HuH-7 (cell line): ENCODE measurements at regions not wholly inside any gene's neighbourhood (a gene's known extent, or its start where the extent isn't known, plus 50 kb on each side); places are given as distances from the start of the nearest gene placed in this dataset.
"Not testable (repeated sequence)": the region's sequence is repeated elsewhere in the genome, so short reads cannot be mapped to it uniquely, and the experiment has no call there.

Experiments
- DNase-seq: peaks from one replicate; pipeline ENCODE4 v3.0.0; 2011; ENCODE audit warnings: low spot score

GRCh38 chr3:83251490-83251889, 1490.0 kb upstream of the GBE1 start:
- DNase-seq, result no peak

- no peak for DNase-seq
These were observed 1489.2 kb upstream of the GBE1 start for GRCh38 chr3:83250613-83251012.

- no peak for DNase-seq
These were observed 1487.0 kb upstream of the GBE1 start for GRCh38 chr3:83248454-83248853.

- no peak for DNase-seq
These were observed 1473.9 kb upstream of the GBE1 start for GRCh38 chr3:83235180-83235814.

DNA sequence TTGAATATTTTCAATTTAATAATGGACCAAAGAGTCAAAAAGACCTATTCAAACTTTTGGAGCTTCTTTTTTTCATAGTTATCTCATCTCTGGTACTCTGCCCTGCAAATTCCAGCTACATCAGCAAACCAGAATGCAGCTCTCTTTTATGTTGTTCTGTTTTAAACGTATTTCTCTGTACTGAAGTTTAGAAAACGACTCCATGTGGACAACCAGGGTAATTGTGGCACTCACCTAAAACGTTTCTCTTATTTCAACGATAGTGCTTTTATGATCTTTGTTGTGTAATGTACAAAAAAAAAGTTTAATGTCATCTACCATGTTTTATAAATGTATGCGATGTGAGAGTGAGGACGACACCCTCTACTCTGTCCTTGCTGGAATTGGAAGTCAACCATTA, 1472.3 kb upstream of the GBE1 start:
- DNase-seq, result no peak

GRCh38 chr3:83230841-83231240, 1469.4 kb upstream of the GBE1 start:
- no peak for DNase-seq

DNA sequence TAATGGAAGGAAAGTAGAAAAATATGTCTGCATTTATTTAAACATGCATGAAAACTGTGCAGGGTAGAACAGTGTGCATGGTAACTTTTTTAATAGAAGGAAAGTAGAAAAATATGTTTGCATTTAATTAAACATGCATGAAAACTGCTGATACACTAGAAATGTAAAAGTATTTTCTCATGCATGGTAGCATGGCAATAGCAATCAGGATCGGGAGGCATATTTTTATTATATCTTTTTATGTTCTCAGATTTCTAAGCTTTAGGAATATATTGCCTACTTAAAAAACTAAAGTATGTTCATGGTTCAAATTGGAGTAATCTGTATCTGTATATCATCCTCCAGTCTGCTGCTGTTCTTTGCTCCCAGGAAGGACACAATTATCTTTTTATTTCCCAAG, 1468.9 kb upstream of the GBE1 start:
- DNase-seq, result no peak

GRCh38 chr3:83226751-83227150, 1465.3 kb upstream of the GBE1 start:
- no peak for DNase-seq

DNA sequence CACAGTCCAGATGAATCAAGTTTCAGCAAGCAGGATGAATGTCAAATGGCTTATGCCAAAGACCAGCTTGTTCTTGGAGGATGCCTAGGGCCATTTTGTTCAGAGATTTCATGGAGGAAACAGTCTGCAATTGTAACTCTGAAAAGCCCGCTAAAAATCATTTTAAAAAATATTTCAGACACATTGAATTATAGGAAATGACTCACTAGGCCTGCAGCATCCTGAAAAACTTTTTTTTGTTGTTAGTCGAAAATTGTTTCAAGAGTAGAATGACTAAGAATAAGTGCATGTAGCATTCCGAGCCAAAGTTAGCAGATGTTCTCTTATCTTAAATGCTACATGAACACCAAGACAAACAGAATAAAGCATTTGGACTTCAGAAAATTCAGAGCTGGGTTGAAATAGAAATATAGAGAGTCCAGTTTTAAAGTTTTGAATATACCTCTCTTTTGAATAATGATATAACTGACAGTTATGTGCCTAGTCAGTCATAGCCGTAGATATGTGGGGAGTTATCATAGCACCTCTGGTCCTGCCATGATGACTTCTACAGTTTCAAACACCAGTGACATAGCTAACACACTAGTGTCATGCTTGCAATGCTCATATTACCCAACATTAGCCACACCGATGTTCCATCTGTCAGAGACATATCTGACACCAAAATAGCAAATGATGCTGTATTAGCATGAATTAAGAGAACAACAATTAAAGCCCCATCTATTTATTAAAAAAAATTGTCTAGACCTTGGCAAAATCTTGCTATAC, 1462.8 kb upstream of the GBE1 start:
- no peak for DNase-seq

DNA sequence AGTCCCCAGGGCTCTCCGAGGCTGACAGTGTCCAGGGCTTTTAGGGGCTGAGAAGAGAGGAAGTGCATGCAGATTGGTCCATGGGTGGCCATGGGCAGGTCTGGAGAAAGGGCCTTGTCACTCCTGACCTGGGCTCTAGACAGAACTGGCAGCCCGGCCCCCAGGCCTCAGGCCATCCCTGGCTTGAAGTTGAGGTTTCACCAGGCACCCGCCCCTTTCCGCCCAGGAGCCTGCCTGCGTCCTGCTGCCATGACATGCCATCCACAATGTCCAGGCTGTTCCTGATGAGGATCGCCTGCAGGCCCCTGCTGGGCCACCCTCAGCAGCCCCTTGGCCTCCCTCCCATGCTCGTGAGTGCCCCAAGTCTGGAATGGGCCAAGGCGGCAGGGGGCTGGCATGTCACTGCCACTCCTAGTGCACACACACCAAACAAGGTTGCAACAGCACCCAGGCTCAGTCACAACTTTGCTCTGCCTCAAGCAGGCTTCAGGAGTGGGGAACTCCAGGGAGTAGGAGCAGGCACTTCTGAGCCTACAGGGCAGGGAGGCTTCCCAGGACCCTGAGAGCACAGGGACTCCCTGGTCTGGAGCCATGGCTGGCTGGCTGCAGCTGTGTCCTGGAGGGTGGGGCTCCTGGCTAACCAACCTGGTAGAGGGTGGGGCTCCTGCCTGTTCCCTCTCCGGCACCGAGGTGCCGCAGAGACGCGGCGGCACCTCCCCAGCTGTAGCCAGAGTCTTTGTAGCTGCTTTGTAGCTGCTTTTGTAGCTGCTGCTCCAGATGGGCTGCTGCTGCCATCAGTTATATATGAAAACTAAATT, 1457.1 kb upstream of the GBE1 start:
- no peak for DNase-seq

DNA sequence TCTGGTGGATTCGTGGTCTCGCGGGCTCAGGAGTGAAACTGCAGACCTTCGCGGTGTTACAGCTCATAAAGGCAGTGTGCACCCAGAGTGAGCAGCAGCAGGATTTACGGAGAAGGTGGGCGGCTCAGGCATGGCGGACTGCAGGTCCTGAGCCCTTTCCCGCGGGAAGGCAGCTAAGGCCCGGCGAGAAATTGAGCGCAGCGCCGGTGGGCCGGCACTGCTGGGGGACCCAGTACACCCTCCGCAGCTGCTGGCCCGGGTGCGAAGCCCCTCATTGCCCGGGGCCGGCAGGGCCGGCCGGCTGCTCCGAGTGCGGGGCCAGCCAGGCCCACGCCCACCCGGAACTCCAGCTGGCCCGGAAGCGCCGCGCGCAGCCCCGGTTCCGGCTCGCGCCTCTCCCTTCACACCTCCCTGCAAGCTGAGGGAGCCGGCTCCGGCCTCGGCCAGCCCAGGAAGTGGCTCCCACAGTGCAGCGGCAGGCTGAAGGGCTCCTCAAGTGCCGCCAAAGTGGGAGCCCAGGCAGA, 1456.2 kb upstream of the GBE1 start:
- DNase-seq, result not testable (repeated sequence)

DNA sequence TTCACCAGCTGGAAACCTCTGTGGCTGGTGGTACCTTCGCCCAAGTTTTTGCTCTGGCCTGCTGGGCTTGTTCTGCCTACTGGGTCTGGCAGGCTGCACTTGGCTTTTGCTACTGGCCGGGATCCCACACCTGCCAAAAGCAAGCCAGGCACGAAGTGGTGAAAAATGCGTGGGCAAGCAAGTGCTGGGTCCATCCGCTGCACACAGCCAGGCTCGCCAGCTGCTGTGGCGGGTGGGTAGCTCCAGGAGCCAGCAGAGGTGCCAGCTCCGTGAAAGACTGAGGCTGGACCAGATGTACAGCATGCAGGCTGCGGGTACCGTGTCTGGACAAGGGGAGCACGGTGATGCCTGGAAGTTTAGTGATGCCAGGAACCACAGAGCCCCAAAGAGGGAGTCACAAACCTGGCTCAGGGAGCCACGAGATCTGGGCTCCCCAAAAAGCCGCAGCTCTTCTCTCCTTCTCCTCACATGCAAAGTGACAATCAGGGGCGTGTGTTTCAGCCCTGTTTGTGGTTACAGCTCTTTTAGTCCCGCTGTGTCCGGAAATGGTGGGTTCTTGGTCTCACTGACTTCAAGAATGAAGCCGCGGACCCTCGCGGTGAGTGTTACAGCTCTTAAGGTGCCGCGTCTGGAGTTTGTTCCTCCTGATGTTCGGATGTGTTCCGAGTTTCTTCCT, 1455.6 kb upstream of the GBE1 start:
- no peak for DNase-seq

- DNase-seq, result no peak
These were observed 1433.8 kb upstream of the GBE1 start for GRCh38 chr3:83195243-83195642.

DNA sequence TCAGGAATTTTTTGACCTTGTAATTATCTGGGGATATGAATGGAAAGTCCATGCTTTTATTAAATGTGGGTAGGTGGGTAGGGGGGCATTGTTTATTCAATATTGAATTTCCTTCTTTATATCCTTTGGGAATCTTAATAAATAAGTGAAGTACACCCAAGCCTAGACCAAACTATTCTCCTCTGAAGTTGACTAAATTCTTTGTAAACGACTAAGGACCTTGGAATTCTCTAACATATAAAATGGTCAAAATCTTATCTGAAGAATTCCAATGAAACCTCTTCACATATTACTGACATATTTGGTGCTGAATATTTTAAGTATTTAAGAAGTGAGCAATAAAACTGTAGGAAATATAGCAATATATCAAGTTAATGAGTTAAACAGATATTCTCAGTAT, 1432.1 kb upstream of the GBE1 start:
- no peak for DNase-seq

DNA sequence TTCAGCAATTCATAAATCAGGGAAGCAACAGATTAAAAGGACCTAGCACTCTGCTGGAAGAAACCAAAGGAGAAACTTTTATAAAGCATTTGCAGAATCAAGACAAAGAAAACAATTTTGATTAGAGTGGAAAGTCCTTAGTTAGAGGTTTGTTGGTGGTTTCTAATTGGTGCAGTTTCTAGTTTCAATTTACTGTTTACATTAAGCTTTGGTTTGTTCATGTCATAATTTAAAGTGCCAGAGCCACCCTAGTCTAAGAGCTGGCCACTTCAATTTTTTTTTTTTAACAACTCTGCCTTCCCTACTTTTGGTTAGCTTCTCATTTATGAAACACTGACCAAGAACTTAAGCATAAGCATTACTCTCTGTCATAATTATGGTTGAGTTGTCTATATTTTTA, 1428.2 kb upstream of the GBE1 start:
- DNase-seq, result no peak

DNA sequence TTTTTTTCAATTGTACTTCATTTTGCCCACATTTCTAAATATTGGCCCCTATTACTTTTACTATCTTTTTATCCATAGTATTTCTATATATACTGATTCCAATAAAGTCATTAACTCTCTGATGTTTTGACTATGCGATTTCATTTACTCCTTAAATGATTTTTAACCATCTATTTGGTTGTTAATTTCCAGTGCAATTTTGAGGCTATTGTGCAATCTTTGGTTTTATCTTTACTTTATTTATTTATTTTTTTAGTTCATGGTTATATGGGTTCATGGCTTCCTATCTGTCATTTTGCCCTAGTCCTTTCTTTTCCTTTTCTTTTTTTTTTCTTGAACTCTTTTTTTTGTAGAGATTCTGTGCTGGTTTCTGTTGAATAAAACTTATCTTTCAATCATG, 1408.0 kb upstream of the GBE1 start:
- DNase-seq, result no peak

- no peak for DNase-seq
These were observed 1389.5 kb upstream of the GBE1 start for GRCh38 chr3:83150896-83151295.

GRCh38 chr3:83140983-83141382, 1379.5 kb upstream of the GBE1 start:
- no peak for DNase-seq

- DNase-seq, result no peak
These were observed 1369.8 kb upstream of the GBE1 start for GRCh38 chr3:83131236-83131635.

GRCh38 chr3:83122774-83123350, 1361.4 kb upstream of the GBE1 start:
- DNase-seq, result no peak

DNA sequence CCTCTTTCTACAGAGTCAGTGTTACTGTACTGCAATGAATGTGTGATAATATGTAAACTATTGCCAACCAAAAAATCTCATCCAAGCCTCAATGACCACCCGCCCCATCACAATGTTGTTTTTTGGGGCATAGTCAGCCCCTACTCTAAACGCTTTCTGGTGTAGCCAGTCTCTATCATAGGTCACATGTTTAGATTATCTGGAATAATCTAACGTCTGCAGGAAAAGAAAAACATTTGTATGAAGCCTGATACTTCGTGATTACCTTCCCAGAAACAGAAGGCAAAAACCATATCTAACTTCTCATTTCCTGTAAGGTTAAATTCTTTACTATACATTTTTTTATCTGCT, 1331.8 kb upstream of the GBE1 start:
- no peak for DNase-seq
